ENCODE measurements at regions not wholly inside any gene's neighbourhood (a gene's known extent, or its start where the extent isn't known, plus 50 kb on each side); places are given as distances from the start of the nearest gene placed in this dataset.
A peak's percentile ranks its signal among the peaks of the same experiment; 100 is the strongest.

DNA sequence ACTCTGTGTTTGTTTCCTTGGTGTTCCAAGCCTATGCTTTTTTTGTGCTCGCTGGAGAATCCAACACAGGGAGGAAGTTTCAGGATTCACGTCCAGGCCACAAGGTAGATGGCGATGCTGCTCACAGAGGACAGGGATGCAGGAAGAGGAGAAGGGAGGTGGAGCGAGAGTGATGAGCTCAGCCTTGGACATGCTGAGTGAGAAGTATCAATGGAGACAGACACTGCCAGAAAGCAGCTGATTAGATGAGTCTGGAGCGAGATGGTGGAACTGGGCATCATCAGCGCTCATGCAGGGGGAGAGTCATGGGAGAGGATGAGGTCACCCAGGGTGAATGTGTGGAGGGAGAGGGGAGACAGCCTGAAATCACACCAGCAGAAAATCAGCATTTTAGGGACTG lies 110.0 kb downstream of the GLUL start:
- intact Hi-C loops (cut with DNase I), result no loop called here
- no peaks in the 10 kb centered on the region for H3K27me3 ChIP-seq (ENCODE audit: low read depth)
- no peaks in the 10 kb centered on the region for H3K36me3 ChIP-seq
- H3K27ac ChIP-seq, result no peak overlapping the region
- H3K4me1 ChIP-seq, result peaks cover 6% of the 10 kb centered on the region
- H3K4me3 ChIP-seq, result no peak overlapping the region
- DNase-seq (no peak), ATAC-seq (no peak)
- TF ChIP-seq, protein P1, sequence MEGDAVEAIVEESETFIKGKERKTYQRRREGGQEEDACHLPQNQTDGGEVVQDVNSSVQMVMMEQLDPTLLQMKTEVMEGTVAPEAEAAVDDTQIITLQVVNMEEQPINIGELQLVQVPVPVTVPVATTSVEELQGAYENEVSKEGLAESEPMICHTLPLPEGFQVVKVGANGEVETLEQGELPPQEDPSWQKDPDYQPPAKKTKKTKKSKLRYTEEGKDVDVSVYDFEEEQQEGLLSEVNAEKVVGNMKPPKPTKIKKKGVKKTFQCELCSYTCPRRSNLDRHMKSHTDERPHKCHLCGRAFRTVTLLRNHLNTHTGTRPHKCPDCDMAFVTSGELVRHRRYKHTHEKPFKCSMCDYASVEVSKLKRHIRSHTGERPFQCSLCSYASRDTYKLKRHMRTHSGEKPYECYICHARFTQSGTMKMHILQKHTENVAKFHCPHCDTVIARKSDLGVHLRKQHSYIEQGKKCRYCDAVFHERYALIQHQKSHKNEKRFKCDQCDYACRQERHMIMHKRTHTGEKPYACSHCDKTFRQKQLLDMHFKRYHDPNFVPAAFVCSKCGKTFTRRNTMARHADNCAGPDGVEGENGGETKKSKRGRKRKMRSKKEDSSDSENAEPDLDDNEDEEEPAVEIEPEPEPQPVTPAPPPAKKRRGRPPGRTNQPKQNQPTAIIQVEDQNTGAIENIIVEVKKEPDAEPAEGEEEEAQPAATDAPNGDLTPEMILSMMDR (IDR thresholded peaks at IDR 0.05), result no peak
- no peaks in the 10 kb centered on the region for H3K9me3 ChIP-seq

DNA sequence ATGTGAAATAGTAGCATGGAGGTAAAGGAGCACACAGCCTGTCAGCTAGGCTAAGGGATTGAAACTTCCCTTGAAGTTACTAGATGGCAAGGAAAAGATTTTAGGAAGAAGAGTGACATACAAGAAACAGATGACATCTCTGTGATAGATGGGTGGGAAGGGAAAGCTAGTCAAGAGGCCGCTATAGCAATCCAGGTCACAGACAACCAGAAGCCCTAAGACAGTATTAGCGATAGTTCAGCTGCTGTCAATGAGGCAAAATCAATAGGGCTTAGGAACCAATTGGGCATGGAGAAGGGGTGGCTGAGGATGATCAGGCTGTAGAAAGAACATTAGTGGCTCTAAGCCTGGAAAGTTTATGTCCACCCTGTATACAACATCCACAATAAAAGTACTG lies 111.1 kb downstream of the GLUL start:
- ATAC-seq (no peak), DNase-seq (no peak)
- Histone ChIP-seq H3K9me3 (no peaks in the 10 kb centered on the region), H3K4me3 (no peak overlapping the region), H3K4me1 (peaks cover 6% of the 10 kb centered on the region), H3K36me3 (no peaks in the 10 kb centered on the region), H3K27ac (no peak overlapping the region), H3K27me3 (ENCODE audit: low read depth) (no peaks in the 10 kb centered on the region)
- intact Hi-C loops (cut with DNase I), result no loop called here
- TF ChIP-seq, protein P1 (IDR thresholded peaks at IDR 0.05), result no peak

DNA sequence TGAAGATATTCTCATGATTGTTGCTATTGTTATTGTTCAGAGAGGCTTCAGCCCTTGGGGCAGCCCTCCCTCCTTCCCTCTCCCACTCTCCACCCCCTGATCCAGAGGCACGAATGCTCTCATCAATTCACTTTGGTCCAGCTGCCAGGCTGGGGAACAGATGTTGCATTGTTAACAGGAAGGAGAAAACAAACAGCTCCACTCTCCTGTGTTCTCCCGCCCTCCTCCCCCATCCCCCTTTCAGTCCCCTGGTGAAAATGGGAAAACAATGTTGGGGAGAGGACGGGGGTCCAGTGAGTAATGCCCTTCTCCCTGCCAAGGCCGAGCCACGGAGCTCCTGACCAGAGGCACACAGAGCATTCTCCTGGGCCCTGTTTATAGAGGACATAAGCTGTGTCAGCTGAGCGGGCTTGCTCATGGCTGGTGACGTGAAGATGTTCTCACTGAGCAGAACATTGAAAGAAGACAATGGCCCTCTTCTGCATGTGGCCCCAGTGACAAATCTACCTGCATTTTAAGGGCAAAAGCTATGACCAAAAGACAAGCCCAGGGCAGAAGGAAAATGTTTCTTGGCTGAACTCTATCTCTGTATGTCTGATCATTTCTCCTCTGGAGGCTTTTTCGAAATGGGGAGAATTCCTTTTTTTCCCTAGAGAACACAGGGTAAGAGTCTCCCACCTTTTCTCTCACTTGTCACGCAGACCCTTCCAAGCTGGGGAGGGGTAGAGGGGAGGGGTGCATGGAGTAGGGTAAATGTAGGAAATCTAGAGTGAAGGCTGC lies 111.7 kb downstream of the GLUL start:
- intact Hi-C loops (cut with DNase I), result no loop called here
- TF ChIP-seq, protein P1 (IDR thresholded peaks at IDR 0.05), result no peak
- no peak overlapping the region for H3K4me3 ChIP-seq
- H3K27ac ChIP-seq, result no peak overlapping the region
- H3K27me3 ChIP-seq (ENCODE audit: low read depth), result no peaks in the 10 kb centered on the region
- DNase-seq (no peak), ATAC-seq (no peak)
- H3K9me3 ChIP-seq, result no peaks in the 10 kb centered on the region
- peaks cover 6% of the 10 kb centered on the region for H3K4me1 ChIP-seq
- no peaks in the 10 kb centered on the region for H3K36me3 ChIP-seq

DNA sequence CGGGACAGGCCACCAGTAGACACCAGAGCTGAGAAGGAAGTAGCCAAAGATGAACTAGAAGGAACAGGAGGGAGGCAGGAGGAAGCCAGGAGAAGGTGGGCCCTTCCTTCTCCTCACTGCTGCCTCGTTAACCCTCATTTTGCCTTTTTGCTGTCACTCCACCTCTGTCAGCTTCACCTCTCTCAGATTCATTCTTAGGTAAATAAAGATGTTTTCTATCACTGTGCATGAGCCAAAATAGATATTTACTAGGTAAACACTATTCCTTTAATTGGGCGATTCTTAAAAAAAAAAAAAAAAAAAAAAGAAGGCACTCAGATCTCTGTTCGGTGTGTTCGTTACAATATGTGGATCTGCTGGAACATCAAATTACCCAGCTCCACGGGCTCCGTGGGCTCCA lies 112.3 kb downstream of the GLUL start:
- intact Hi-C loops (cut with DNase I), result no loop called here
- TF ChIP-seq, protein P1 (IDR thresholded peaks at IDR 0.05), result no peak
- ATAC-seq, result no peak
- peaks cover 6% of the 10 kb centered on the region for H3K4me1 ChIP-seq
- no peaks in the 10 kb centered on the region for H3K9me3 ChIP-seq
- no peak overlapping the region for H3K4me3 ChIP-seq
- H3K36me3 ChIP-seq, result no peaks in the 10 kb centered on the region
- H3K27me3 ChIP-seq (ENCODE audit: low read depth), result no peaks in the 10 kb centered on the region
- no peak overlapping the region for H3K27ac ChIP-seq
- no peak for DNase-seq

DNA sequence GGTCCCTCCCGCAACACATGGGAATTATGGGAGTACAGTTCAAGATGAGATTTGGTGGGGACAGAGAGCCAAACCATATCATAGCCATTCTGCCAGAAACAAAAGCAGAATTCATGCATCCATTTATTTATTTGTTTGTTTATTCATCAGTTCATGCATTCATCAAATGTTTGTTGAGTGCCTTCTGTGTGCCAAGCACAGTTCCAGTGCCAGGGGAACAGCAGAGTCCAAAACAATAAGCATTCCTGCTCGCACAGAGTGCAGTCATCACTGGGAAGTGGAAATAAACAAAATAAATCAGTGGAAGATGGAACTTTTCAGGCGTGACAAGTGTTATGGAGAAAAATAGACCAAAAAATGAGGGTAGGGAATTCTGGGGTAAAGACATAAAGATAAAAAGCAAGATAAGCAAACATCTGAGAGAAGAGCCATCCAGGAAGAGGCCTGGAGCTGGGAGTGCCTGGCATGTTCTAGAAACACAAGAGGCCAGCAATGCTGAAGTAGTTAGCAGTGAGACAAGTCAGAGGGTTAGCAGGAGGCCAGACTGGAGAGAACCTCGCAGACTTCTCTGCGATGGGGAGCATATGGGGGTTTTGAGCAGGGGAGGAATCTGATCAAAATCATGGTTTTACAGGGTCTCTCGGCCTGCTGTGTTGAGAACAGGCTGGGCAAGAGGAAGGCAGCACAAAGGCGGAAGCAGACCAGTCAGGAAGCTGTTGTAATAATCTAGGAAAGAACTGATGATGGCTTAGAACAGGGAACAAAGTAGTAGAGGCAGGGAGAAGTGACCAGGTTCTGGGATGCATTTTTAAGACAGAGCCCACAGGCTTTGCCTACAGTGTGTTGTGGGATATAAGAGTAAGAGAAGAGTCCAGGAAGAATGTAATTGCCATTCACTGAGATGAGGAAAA lies 113.2 kb downstream of the GLUL start:
- H3K4me3 ChIP-seq, result no peak overlapping the region
- H3K36me3 ChIP-seq, result no peaks in the 10 kb centered on the region
- no peaks in the 10 kb centered on the region for H3K27me3 ChIP-seq (ENCODE audit: low read depth)
- no peak for DNase-seq
- H3K27ac ChIP-seq, result no peak overlapping the region
- ATAC-seq, result peak in 1 of 2 donors; percentile 50
- H3K9me3 ChIP-seq, result no peaks in the 10 kb centered on the region
- peaks cover 6% of the 10 kb centered on the region for H3K4me1 ChIP-seq
- intact Hi-C loops (cut with DNase I), result no loop called here
- TF ChIP-seq, protein P1 (IDR thresholded peaks at IDR 0.05), result no peak
